Lower lobe of right lung (tissue), 2 donors: ENCODE measurements at regions not wholly inside any gene's neighbourhood (a gene's known extent, or its start where the extent isn't known, plus 50 kb on each side); places are given as distances from the start of the nearest gene placed in this dataset.
"Not testable (repeated sequence)": the region's sequence is repeated elsewhere in the genome, so short reads cannot be mapped to it uniquely, and the experiment has no call there.

Experiments used
- ATAC-seq, 2 donors: fragments of 200-7000 bp; cut with Tn5 transposase; one replicate each; pipeline ENCODE4 v1.9.1; 2020 to 2022; ENCODE audit warnings: mild to moderate bottlenecking in 2 of 2, moderate library complexity in 2 of 2
- DNase-seq: peaks from one replicate; pipeline ENCODE4 v3.0.0-alpha.2; 2020
- H3K27ac ChIP-seq: fragments of 200-600 bp; one replicate; pipeline ENCODE4 v1.8.0; 2022
- H3K27me3 ChIP-seq: fragments of 200-600 bp; one replicate; pipeline ENCODE4 v1.8.0; 2022; ENCODE audit warnings: low read depth
- H3K36me3 ChIP-seq: fragments of 200-600 bp; one replicate; pipeline ENCODE4 v1.8.0; 2022; ENCODE audit warnings: mild to moderate bottlenecking
- H3K4me1 ChIP-seq: fragments of 200-600 bp; one replicate; pipeline ENCODE4 v1.8.0; 2022
- H3K4me3 ChIP-seq: fragments of 200-600 bp; one replicate; pipeline ENCODE4 v1.8.0; 2022; ENCODE audit warnings: mild to moderate bottlenecking
- H3K9me3 ChIP-seq: fragments of 200-600 bp; one replicate; pipeline ENCODE4 v1.8.0; 2022
- CTCF ChIP-seq: fragments of 200-600 bp; IDR thresholded peaks from one replicate; pipeline ENCODE4 v1.8.0; 2022; ENCODE audit warnings: antibody characterized with exemption, mild to moderate bottlenecking
- intact Hi-C: fragments of 100-400 bp; cut with DNase I; formaldehyde crosslinking; loops from one replicate; pipeline ENCODE4 v1.11.0; 2022
- donor health status: DM: no; HTN: yes; CAD: no; lungs with severe emphysema.

- ATAC-seq: no peak
- Histone ChIP-seq H3K4me3 (no peak overlapping the region), H3K36me3 (no peaks in the 10 kb centered on the region), H3K4me1 (no peaks in the 10 kb centered on the region), H3K27ac (no peak overlapping the region), H3K9me3 (no peaks in the 10 kb centered on the region), H3K27me3 (no peaks in the 10 kb centered on the region)
- DNase-seq: no peak
- no peak for TF ChIP-seq CTCF
- intact Hi-C loops: no loop called here
Observed at GRCh38 chr6:125639466-125640020, 109.9 kb upstream of the HEY2 start.

- Histone ChIP-seq H3K4me3 (no peak overlapping the region), H3K27ac (no peak overlapping the region), H3K9me3 (no peaks in the 10 kb centered on the region), H3K27me3 (no peaks in the 10 kb centered on the region), H3K4me1 (no peaks in the 10 kb centered on the region), H3K36me3 (no peaks in the 10 kb centered on the region)
- intact Hi-C loops: no loop called here
- ATAC-seq (no peak), DNase-seq (no peak)
- TF ChIP-seq CTCF: no peak
Observed at GRCh38 chr6:125640441-125641150, 108.8 kb upstream of the HEY2 start.

- H3K27ac ChIP-seq, H3K36me3 ChIP-seq, ATAC-seq, intact Hi-C loops, H3K4me3 ChIP-seq, H3K27me3 ChIP-seq, DNase-seq, H3K4me1 ChIP-seq, H3K9me3 ChIP-seq: not testable (repeated sequence)
Observed at GRCh38 chr6:125643967-125644661, 105.3 kb upstream of the HEY2 start.

GRCh38 chr6:125647391-125647790 is 102.0 kb upstream of the HEY2 start:
- H3K27ac ChIP-seq: no peak overlapping the region
- no peak for TF ChIP-seq CTCF
- H3K4me3 ChIP-seq: no peak overlapping the region
- DNase-seq (no peak), ATAC-seq (no peak)
- intact Hi-C loops: no loop called here
- no peaks in the 10 kb centered on the region for H3K9me3 ChIP-seq
- no peaks in the 10 kb centered on the region for H3K4me1 ChIP-seq
- H3K27me3 ChIP-seq: no peaks in the 10 kb centered on the region
- H3K36me3 ChIP-seq: no peaks in the 10 kb centered on the region

- H3K4me3 ChIP-seq, H3K4me1 ChIP-seq, H3K27me3 ChIP-seq, H3K27ac ChIP-seq, H3K36me3 ChIP-seq, H3K9me3 ChIP-seq, DNase-seq, ATAC-seq, intact Hi-C loops: not testable (repeated sequence)
Observed at GRCh38 chr6:125653752-125654151, 95.7 kb upstream of the HEY2 start.

GRCh38 chr6:125655511-125655910 is 93.9 kb upstream of the HEY2 start:
- ATAC-seq: no peak
- Histone ChIP-seq H3K4me1 (no peaks in the 10 kb centered on the region), H3K27ac (no peak overlapping the region), H3K9me3 (no peaks in the 10 kb centered on the region), H3K27me3 (no peaks in the 10 kb centered on the region), H3K36me3 (no peaks in the 10 kb centered on the region), H3K4me3 (no peak overlapping the region)
- intact Hi-C loops: no loop called here
- DNase-seq: no peak
- TF ChIP-seq CTCF: no peak
